CD4-positive, alpha-beta T cell (primary cell): ENCODE measurements at regions not wholly inside any gene's neighbourhood (a gene's known extent, or its start where the extent isn't known, plus 50 kb on each side); places are given as distances from the start of the nearest gene placed in this dataset.

Source experiments
- ATAC-seq: fragments of 200-7000 bp; cut with Tn5 transposase; one replicate; pipeline ENCODE4 v1.10.0; 2022; ENCODE audit warnings: mild to moderate bottlenecking; ENCODE audit not compliant: poor library complexity
- CTCF ChIA-PET: fragments of 350-600 bp; sonication (Branson Sonifier 250); formaldehyde crosslinking; loops from one replicate; lab custom pipeline; 2021; ENCODE audit warnings: antibody characterized with exemption, inconsistent platforms; lab: Charles Lee
- POLR2A ChIA-PET: fragments of 350-600 bp; sonication (Branson Sonifier 250); formaldehyde crosslinking; loops from one replicate; lab custom pipeline; 2021; ENCODE audit warnings: antibody characterized with exemption, inconsistent platforms; lab: Charles Lee
- DNase-seq, 14 experiments: peaks; one replicate each; pipeline ENCODE4 v3.0.0-alpha.2; 2013 to 2020; ENCODE audit warnings: mixed read lengths in 2 of 14
- H3K27ac ChIP-seq, 2 donors: one replicate each; pipeline versions ENCODE4 v1.5.1 to v1.7.0; 2013; ENCODE audit warnings: low read length in 2 of 2, low read depth in 1 of 2, mild to moderate bottlenecking in 1 of 2
- H3K27me3 ChIP-seq, 2 experiments: 1 replicate in 1 of 2; 2 replicates in 1 of 2; pipeline versions ENCODE4 v1.6.1 to v1.7.0; 2013; ENCODE audit warnings: low read length in 2 of 2, control low read depth in 1 of 2, mild to moderate bottlenecking in 1 of 2, moderate library complexity in 1 of 2; ENCODE audit not compliant: insufficient read depth in 2 of 2, control insufficient read depth in 1 of 2
- H3K36me3 ChIP-seq: one replicate; pipeline ENCODE4 v1.6.1; 2013; ENCODE audit warnings: low read length, control low read depth; ENCODE audit not compliant: insufficient read depth
- H3K4me1 ChIP-seq: one replicate; pipeline ENCODE4 v1.6.1; 2013; ENCODE audit warnings: low read length, control low read depth; ENCODE audit not compliant: insufficient read depth
- H3K4me3 ChIP-seq: one replicate; pipeline ENCODE4 v1.5.1; 2013; ENCODE audit warnings: mild to moderate bottlenecking, low read length, moderate library complexity
- H3K9me3 ChIP-seq, 2 experiments: 1 replicate in 1 of 2; 2 replicates in 1 of 2; pipeline versions ENCODE4 v1.6.1 to v1.7.0; 2013; ENCODE audit warnings: low read length in 2 of 2, mild to moderate bottlenecking in 2 of 2, control low read depth in 1 of 2, moderate library complexity in 1 of 2; ENCODE audit not compliant: control insufficient read depth in 1 of 2, insufficient read depth in 1 of 2
- H3K27ac Mint-ChIP-seq: one replicate; pipeline ENCODE4 v1.8.0; 2020; ENCODE audit warnings: mixed read lengths
- H3K27me3 Mint-ChIP-seq: one replicate; pipeline ENCODE4 v1.8.0; 2021; ENCODE audit warnings: mixed read lengths
- H3K36me3 Mint-ChIP-seq: one replicate; pipeline ENCODE4 v1.8.0; 2021; ENCODE audit warnings: low read depth, mixed read lengths
- H3K4me1 Mint-ChIP-seq: one replicate; pipeline ENCODE4 v1.8.0; 2021; ENCODE audit warnings: low read depth, mixed read lengths
- H3K4me3 Mint-ChIP-seq: one replicate; pipeline ENCODE4 v1.8.0; 2020; ENCODE audit warnings: mild to moderate bottlenecking, mixed read lengths
- H3K9me3 Mint-ChIP-seq: one replicate; pipeline ENCODE4 v1.8.0; 2020; ENCODE audit warnings: mixed read lengths
- intact Hi-C, 2 experiments: fragments of 100-400 bp; cut with DNase I in 1 of 2; cut with micrococcal nuclease in 1 of 2; formaldehyde crosslinking; loops; one replicate each; pipeline versions ENCODE4 v1.15.1 to v1.9.0; 2023 to 2025; cut with DNase I, micrococcal nuclease
- TF ChIP-seq, protein P1 (sequence below): fragments of 200-600 bp; IDR thresholded peaks from one replicate; pipeline ENCODE4 v1.8.0; 2022; ENCODE audit warnings: antibody characterized with exemption, mild to moderate bottlenecking

DNA sequence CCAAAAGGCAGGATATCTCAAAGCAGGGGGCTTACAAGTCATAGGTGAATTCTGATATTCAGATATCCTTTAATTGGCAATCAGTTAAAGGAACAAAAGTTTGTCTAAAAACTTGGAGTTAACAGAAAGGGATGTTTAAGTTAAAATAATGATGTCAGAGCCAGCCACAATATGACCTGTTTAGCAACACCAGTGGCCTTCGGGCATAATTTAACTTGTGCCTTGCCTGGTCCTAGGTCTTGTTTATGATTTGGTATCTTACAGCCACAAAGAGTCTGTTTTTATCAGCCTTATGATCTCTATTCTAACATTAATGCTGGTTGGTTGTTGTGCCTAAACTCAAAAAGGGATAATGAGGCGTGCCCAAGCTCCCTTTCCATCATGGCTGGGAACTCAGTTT, 252.9 kb downstream of the RNF152 start:
- H3K27ac ChIP-seq, result no peak overlapping the region
- no peak overlapping the region for H3K27ac Mint-ChIP-seq
- no peak for ATAC-seq
- intact Hi-C loops, result loop anchor here in 1 of 2 experiments (5.0 kb wide), 1 partner anchor 262 kb away; no protein-coding TSS in a partner anchor
- H3K36me3 ChIP-seq, result no peaks in the 10 kb centered on the region
- H3K27me3 ChIP-seq, result no peaks in the 10 kb centered on the region
- POLR2A ChIA-PET, result no interaction called here
- no peaks in the 10 kb centered on the region for H3K9me3 ChIP-seq
- TF ChIP-seq, protein P1, sequence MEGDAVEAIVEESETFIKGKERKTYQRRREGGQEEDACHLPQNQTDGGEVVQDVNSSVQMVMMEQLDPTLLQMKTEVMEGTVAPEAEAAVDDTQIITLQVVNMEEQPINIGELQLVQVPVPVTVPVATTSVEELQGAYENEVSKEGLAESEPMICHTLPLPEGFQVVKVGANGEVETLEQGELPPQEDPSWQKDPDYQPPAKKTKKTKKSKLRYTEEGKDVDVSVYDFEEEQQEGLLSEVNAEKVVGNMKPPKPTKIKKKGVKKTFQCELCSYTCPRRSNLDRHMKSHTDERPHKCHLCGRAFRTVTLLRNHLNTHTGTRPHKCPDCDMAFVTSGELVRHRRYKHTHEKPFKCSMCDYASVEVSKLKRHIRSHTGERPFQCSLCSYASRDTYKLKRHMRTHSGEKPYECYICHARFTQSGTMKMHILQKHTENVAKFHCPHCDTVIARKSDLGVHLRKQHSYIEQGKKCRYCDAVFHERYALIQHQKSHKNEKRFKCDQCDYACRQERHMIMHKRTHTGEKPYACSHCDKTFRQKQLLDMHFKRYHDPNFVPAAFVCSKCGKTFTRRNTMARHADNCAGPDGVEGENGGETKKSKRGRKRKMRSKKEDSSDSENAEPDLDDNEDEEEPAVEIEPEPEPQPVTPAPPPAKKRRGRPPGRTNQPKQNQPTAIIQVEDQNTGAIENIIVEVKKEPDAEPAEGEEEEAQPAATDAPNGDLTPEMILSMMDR, result no peak
- no peak for DNase-seq
- H3K4me1 ChIP-seq, result peaks cover 5% of the 10 kb centered on the region
- no peak overlapping the region for H3K4me3 Mint-ChIP-seq
- peaks cover 10% of the 10 kb centered on the region for H3K27me3 Mint-ChIP-seq
- no peaks in the 10 kb centered on the region for H3K4me1 Mint-ChIP-seq
- H3K4me3 ChIP-seq, result no peak overlapping the region
- no peaks in the 10 kb centered on the region for H3K9me3 Mint-ChIP-seq
- CTCF ChIA-PET, result no interaction called here
- no peaks in the 10 kb centered on the region for H3K36me3 Mint-ChIP-seq

DNA sequence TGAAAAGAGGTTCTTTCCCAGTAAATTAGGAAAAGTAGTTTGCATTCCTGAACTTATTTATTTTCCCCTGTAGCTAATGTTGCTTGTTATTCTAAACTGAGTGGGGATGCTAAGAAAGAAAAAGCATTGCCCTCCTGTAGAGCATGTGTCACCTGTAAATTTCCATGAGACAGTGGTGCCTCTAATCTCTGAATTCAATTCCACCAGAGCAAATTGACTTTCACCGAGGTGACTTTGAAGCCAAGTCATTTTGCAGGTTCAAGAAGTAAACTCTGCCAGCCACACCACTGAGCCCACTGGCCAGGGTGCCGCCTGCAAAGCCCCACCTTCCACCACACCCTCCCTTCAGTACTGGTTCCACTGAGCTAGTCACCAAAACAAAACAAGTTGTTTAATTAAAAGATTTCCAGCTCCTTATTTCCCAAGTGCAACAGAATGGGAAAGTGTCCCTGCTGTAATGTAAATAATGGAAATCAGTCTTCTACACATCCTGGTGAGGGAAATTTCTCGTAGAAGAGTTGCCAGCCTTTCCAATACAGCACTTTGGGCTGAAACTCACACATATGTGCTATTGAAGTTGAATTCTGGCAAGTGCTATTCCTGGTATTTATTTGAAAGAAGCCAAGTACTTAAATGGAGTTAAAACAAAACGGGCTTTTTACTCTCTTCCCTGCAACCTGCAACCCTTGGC, 254.8 kb downstream of the RNF152 start:
- intact Hi-C loops, result loop anchor here in 1 of 2 experiments (2.0 to 5.0 kb wide), 2 partner anchors 264 to 493 kb away; no protein-coding TSS in a partner anchor
- Mint-ChIP-seq H3K4me3 (no peak overlapping the region), H3K9me3 (no peaks in the 10 kb centered on the region), H3K36me3 (no peaks in the 10 kb centered on the region), H3K27me3 (peaks cover 12% of the 10 kb centered on the region), H3K27ac (no peak overlapping the region), H3K4me1 (no peaks in the 10 kb centered on the region)
- H3K27ac ChIP-seq, result no peak overlapping the region
- DNase-seq, result no peak
- no peaks in the 10 kb centered on the region for H3K27me3 ChIP-seq
- H3K36me3 ChIP-seq, result no peaks in the 10 kb centered on the region
- H3K4me3 ChIP-seq, result no peak overlapping the region
- TF ChIP-seq, protein P1, result no peak
- POLR2A ChIA-PET, result no interaction called here
- H3K9me3 ChIP-seq, result no peaks in the 10 kb centered on the region
- CTCF ChIA-PET, result interaction anchor here (3.1 kb wide), 1 partner anchor 493 kb away, joined by 11 read pairs; no protein-coding TSS in a partner anchor
- no peaks in the 10 kb centered on the region for H3K4me1 ChIP-seq
- no peak for ATAC-seq

DNA sequence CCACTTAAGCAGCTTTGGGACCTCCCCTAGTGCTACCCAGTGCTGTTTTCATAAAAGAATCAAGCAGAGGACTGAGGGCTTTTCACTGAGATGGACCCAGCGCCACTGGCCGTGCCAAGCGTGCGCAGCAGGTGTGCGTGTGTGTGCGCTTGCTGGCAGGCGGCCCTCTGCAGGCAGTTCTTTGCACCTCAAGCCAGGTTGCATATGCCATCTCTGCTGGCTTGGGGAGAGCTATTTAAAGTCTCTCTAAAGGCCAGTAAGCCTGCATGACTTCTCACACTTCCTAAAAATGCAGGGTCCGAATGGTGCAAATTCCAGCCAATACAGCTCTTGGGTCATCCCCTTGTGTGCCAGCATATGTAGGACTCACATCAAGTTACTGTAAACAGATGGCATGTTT, 255.5 kb downstream of the RNF152 start:
- ATAC-seq (no peak), DNase-seq (no peak)
- no peaks in the 10 kb centered on the region for H3K4me1 ChIP-seq
- Mint-ChIP-seq H3K4me1 (no peaks in the 10 kb centered on the region), H3K4me3 (no peak overlapping the region), H3K27me3 (peaks cover 16% of the 10 kb centered on the region), H3K36me3 (no peaks in the 10 kb centered on the region), H3K27ac (no peak overlapping the region), H3K9me3 (no peaks in the 10 kb centered on the region)
- no peak overlapping the region for H3K27ac ChIP-seq
- CTCF ChIA-PET, result interaction anchor here (3.1 kb wide), 1 partner anchor 494 kb away, joined by 11 read pairs; no protein-coding TSS in a partner anchor
- H3K9me3 ChIP-seq, result no peaks in the 10 kb centered on the region
- no peaks in the 10 kb centered on the region for H3K36me3 ChIP-seq
- intact Hi-C loops, result loop anchor here in 1 of 2 experiments (2.0 to 5.0 kb wide), 2 partner anchors 265 to 493 kb away; no protein-coding TSS in a partner anchor
- TF ChIP-seq, protein P1, result no peak
- H3K4me3 ChIP-seq, result no peak overlapping the region
- H3K27me3 ChIP-seq, result no peaks in the 10 kb centered on the region
- POLR2A ChIA-PET, result no interaction called here
